Kidney (tissue), 13 donors: ENCODE measurements at regions not wholly inside any gene's neighbourhood (a gene's known extent, or its start where the extent isn't known, plus 50 kb on each side); places are given as distances from the start of the nearest gene placed in this dataset.

Experiments
- DNase-seq, 5 donors: peaks; one replicate each; pipeline ENCODE4 v3.0.0-alpha.2; 2013 to 2020
- FAIRE-seq: peaks from 2 replicates; lab custom pipeline; 2012; peaks lifted over from hg19 to GRCh38; lab: Jason Lieb, UNC
- H3K27ac ChIP-seq, 2 donors: one replicate each; pipeline ENCODE4 v1.7.0; 2013; ENCODE audit warnings: low read depth in 2 of 2, low read length in 2 of 2, inconsistent platforms in 1 of 2
- H3K27me3 ChIP-seq: one replicate; pipeline ENCODE4 v1.7.1; 2013; ENCODE audit warnings: low read length, inconsistent platforms; ENCODE audit not compliant: control insufficient read depth, insufficient read depth
- H3K36me3 ChIP-seq, 3 donors: one replicate each; pipeline versions ENCODE4 v1.7.0 to v1.7.1; 2013; ENCODE audit warnings: low read length in 3 of 3, control low read depth in 1 of 3, inconsistent platforms in 1 of 3; ENCODE audit not compliant: insufficient read depth in 3 of 3, control insufficient read depth in 2 of 3
- H3K4me1 ChIP-seq, 3 donors: one replicate each; pipeline versions ENCODE4 v1.7.0 to v1.7.1; 2013; ENCODE audit warnings: low read length in 3 of 3, inconsistent platforms in 1 of 3, low read depth in 1 of 3; ENCODE audit not compliant: control insufficient read depth in 2 of 3, insufficient read depth in 2 of 3
- H3K4me3 ChIP-seq, 3 donors: one replicate each; pipeline versions ENCODE4 v1.7.0 to v1.8.1; 2013; ENCODE audit warnings: low read length in 3 of 3, control low read depth in 1 of 3, inconsistent platforms in 1 of 3
- H3K9ac ChIP-seq, 3 donors: one replicate each; pipeline versions ENCODE4 v1.7.0 to v1.7.1; 2013; ENCODE audit warnings: low read length in 3 of 3, control low read depth in 1 of 3, inconsistent platforms in 1 of 3
- H3K9me3 ChIP-seq, 3 donors: one replicate each; pipeline versions ENCODE4 v1.7.0 to v1.7.1; 2013; ENCODE audit warnings: low read length in 3 of 3, control low read depth in 1 of 3, inconsistent platforms in 1 of 3; ENCODE audit not compliant: control insufficient read depth in 2 of 3, insufficient read depth in 1 of 3
- intact Hi-C: fragments of 100-400 bp; cut with DNase I; formaldehyde crosslinking; loops from one replicate; pipeline ENCODE4 v1.11.1; 2022
- TF ChIP-seq, protein P1 (sequence below): IDR thresholded peaks from 3 replicates; pipeline ENCODE4 v1.5.1; 2012; ENCODE audit warnings: mild to moderate bottlenecking, moderate library complexity, borderline replicate concordance; ENCODE audit not compliant: insufficient read depth; ENCODE audit errors: extremely low read depth
- donor health status: control.
- donor health status: control.
- donor health status: control.
- donor health status: control.
- donor health status: control.
- donor health status: DM: yes; HTN: yes; CAD: no.
- donor health status: Normal renal cell carcinoma (clear cell type).

GRCh38 chr13:104900191-104900817 lies 1635.2 kb downstream of the EFNB2 start:
- Histone ChIP-seq H3K4me3 (no peak overlapping the region), H3K27ac (no peak overlapping the region), H3K36me3 (no peaks in the 10 kb centered on the region), H3K9me3 (no peaks in the 10 kb centered on the region), H3K27me3 (no peaks in the 10 kb centered on the region), H3K4me1 (no peaks in the 10 kb centered on the region), H3K9ac (no peak overlapping the region)
- intact Hi-C loops: no loop called here
- TF ChIP-seq, protein P1, sequence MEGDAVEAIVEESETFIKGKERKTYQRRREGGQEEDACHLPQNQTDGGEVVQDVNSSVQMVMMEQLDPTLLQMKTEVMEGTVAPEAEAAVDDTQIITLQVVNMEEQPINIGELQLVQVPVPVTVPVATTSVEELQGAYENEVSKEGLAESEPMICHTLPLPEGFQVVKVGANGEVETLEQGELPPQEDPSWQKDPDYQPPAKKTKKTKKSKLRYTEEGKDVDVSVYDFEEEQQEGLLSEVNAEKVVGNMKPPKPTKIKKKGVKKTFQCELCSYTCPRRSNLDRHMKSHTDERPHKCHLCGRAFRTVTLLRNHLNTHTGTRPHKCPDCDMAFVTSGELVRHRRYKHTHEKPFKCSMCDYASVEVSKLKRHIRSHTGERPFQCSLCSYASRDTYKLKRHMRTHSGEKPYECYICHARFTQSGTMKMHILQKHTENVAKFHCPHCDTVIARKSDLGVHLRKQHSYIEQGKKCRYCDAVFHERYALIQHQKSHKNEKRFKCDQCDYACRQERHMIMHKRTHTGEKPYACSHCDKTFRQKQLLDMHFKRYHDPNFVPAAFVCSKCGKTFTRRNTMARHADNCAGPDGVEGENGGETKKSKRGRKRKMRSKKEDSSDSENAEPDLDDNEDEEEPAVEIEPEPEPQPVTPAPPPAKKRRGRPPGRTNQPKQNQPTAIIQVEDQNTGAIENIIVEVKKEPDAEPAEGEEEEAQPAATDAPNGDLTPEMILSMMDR: no peak
- FAIRE-seq (peak; percentile 72), DNase-seq (no peak)

DNA sequence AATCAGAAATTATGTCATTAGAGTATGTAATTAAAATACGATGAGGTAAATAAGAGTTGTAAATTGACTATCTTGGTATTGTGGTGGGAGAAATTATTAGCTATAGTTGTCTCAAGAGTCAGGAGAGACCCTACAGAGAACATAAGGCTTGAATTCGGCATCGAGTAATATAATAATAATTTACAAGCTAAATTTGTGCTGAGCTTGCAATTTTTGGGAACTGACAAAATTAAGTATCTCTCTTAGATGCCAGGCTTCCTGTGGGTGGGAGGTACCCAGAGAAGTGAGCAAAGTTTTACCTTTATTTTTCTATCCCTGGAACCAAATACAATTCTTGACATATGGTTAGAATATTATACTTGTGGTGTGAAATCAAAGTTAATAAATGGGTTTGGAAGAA lies 1637.0 kb downstream of the EFNB2 start:
- no peaks in the 10 kb centered on the region for H3K36me3 ChIP-seq
- FAIRE-seq (no peak), DNase-seq (no peak)
- H3K9ac ChIP-seq: no peak overlapping the region
- no peak overlapping the region for H3K27ac ChIP-seq
- TF ChIP-seq, protein P1: no peak
- no peaks in the 10 kb centered on the region for H3K9me3 ChIP-seq
- intact Hi-C loops: no loop called here
- H3K27me3 ChIP-seq: no peaks in the 10 kb centered on the region
- no peaks in the 10 kb centered on the region for H3K4me1 ChIP-seq
- H3K4me3 ChIP-seq: no peak overlapping the region

DNA sequence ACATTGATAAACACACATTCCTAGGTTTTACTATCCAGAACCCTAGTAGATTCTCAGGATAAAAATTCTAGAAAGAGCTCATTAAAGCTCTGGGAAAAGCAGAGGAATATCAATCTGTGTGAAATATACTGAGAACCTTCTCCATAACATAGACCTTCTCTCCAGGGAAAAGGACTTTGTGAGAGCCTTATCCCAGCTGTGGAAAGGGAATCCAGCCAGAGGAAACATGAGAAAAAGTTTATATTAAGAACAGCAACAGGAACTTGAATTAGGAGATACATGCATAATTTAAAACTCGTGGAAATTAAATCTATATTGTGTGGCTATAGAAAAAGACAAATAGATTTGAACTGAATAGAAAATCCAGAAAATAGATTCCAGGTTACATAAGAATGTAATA lies 1639.9 kb downstream of the EFNB2 start:
- H3K27me3 ChIP-seq: no peaks in the 10 kb centered on the region
- no peaks in the 10 kb centered on the region for H3K9me3 ChIP-seq
- no peak overlapping the region for H3K9ac ChIP-seq
- FAIRE-seq (no peak), DNase-seq (peak in 2 of 5 donors; percentile 34 to 79)
- TF ChIP-seq, protein P1: no peak
- no peak overlapping the region for H3K27ac ChIP-seq
- no peaks in the 10 kb centered on the region for H3K36me3 ChIP-seq
- intact Hi-C loops: no loop called here
- H3K4me3 ChIP-seq: no peak overlapping the region
- H3K4me1 ChIP-seq: no peaks in the 10 kb centered on the region
